Neuronal stem cell (in vitro differentiated cells): ENCODE measurements at regions not wholly inside any gene's neighbourhood (a gene's known extent, or its start where the extent isn't known, plus 50 kb on each side); places are given as distances from the start of the nearest gene placed in this dataset.

ENCODE experiments used
- DNase-seq: peaks from one replicate; pipeline ENCODE4 v3.0.0-alpha.2; 2013; ENCODE audit warnings: low spot score
- H2AFZ ChIP-seq: one replicate; pipeline ENCODE4 v1.6.1; 2013; ENCODE audit warnings: mild to moderate bottlenecking, low read length, inconsistent platforms
- H2AK5ac ChIP-seq: 2 replicates; pipeline ENCODE4 v1.6.1; 2013; ENCODE audit warnings: low read depth, mild to moderate bottlenecking, inconsistent platforms, low read length, moderate library complexity, mixed read lengths
- H2BK120ac ChIP-seq: 2 replicates; pipeline ENCODE4 v1.6.1; 2013; ENCODE audit warnings: low read depth, mild to moderate bottlenecking, inconsistent platforms, low read length, moderate library complexity, mixed read lengths
- H2BK12ac ChIP-seq: one replicate; pipeline ENCODE4 v1.6.1; 2013; ENCODE audit warnings: low read length, inconsistent platforms
- H2BK15ac ChIP-seq: 2 replicates; pipeline ENCODE4 v1.6.1; 2013; ENCODE audit warnings: mild to moderate bottlenecking, low read length, inconsistent platforms, mixed read lengths
- H2BK5ac ChIP-seq: one replicate; pipeline ENCODE4 v1.6.1; 2013; ENCODE audit warnings: inconsistent platforms, mild to moderate bottlenecking, low read length, moderate library complexity
- H3K14ac ChIP-seq: one replicate; pipeline ENCODE4 v1.6.1; 2013; ENCODE audit warnings: low read length, inconsistent platforms
- H3K18ac ChIP-seq: 2 replicates; pipeline ENCODE4 v1.6.1; 2013; ENCODE audit warnings: low read length, inconsistent platforms
- H3K23ac ChIP-seq: 2 replicates; pipeline ENCODE4 v1.6.1; 2013; ENCODE audit warnings: low read depth, mild to moderate bottlenecking, mixed read lengths, low read length, inconsistent platforms; ENCODE audit not compliant: poor library complexity
- H3K27ac ChIP-seq: replicated peaks from 3 replicates; pipeline ENCODE4 v1.5.1; 2013; ENCODE audit warnings: low read length, inconsistent platforms
- H3K27me3 ChIP-seq, 3 experiments: 2 replicates each; pipeline ENCODE4 v1.6.1; 2013; ENCODE audit warnings: low read length in 3 of 3, mild to moderate bottlenecking in 2 of 3, inconsistent platforms in 1 of 3, low read depth in 1 of 3, mixed read lengths in 1 of 3, moderate library complexity in 1 of 3; ENCODE audit not compliant: control insufficient read depth in 3 of 3, insufficient read depth in 3 of 3
- H3K36me3 ChIP-seq, 2 donors: replicated peaks in 1 of 2; 2 replicates each; pipeline ENCODE4 v1.6.1; 2013; ENCODE audit warnings: low read length in 2 of 2; ENCODE audit not compliant: control insufficient read depth in 2 of 2, insufficient read depth in 2 of 2
- H3K4ac ChIP-seq: 2 replicates; pipeline ENCODE4 v1.6.1; 2013; ENCODE audit warnings: inconsistent platforms, mild to moderate bottlenecking, low read length, moderate library complexity
- H3K4me1 ChIP-seq, 2 donors: 1 replicate in 1 of 2; 2 replicates in 1 of 2; pipeline ENCODE4 v1.6.1; 2013; ENCODE audit warnings: low read length in 2 of 2, low read depth in 1 of 2; ENCODE audit not compliant: control insufficient read depth in 2 of 2, insufficient read depth in 1 of 2
- H3K4me2 ChIP-seq: one replicate; pipeline ENCODE4 v1.6.1; 2013; ENCODE audit warnings: mild to moderate bottlenecking, low read length, inconsistent platforms; ENCODE audit not compliant: insufficient read depth, poor library complexity, severe bottlenecking
- H3K4me3 ChIP-seq, 2 donors: 2 replicates each; pipeline ENCODE4 v1.5.1; 2013; ENCODE audit warnings: low read length in 2 of 2, mild to moderate bottlenecking in 2 of 2, inconsistent platforms in 1 of 2, moderate library complexity in 1 of 2
- H3K79me1 ChIP-seq: one replicate; pipeline ENCODE4 v1.6.1; 2013; ENCODE audit warnings: low read depth, mild to moderate bottlenecking, inconsistent platforms, low read length, moderate library complexity
- H3K9ac ChIP-seq: one replicate; pipeline ENCODE4 v1.6.1; 2013; ENCODE audit warnings: mild to moderate bottlenecking, low read depth, low read length, inconsistent platforms; ENCODE audit not compliant: poor library complexity
- H3K9me3 ChIP-seq, 2 donors: replicated peaks in 1 of 2; 2 replicates each; pipeline versions ENCODE3 to v1.6.1; 2013; ENCODE audit warnings: low read length in 2 of 2, mild to moderate bottlenecking in 2 of 2, inconsistent platforms in 1 of 2, low read depth in 1 of 2, mixed read lengths in 1 of 2, moderate library complexity in 1 of 2; ENCODE audit not compliant: control insufficient read depth in 2 of 2, insufficient read depth in 1 of 2
- H4K8ac ChIP-seq: one replicate; pipeline ENCODE4 v1.6.1; 2013; ENCODE audit warnings: low read depth, mild to moderate bottlenecking, inconsistent platforms, low read length, moderate library complexity
- H4K91ac ChIP-seq: one replicate; pipeline ENCODE4 v1.6.1; 2013; ENCODE audit warnings: low read length, low read depth, mild to moderate bottlenecking, inconsistent platforms; ENCODE audit not compliant: poor library complexity
- WGBS, 2 donors: extraction: QIAGEN DNeasy Blood & Tissue Kit; methylation state at CpG; one replicate each; pipeline ENCODE4 v1.1.7; 2013; ENCODE audit warnings: missing lambda C conversion rate in 2 of 2, mixed read lengths in 1 of 2; ENCODE audit not compliant: insufficient read length in 2 of 2, insufficient replicate concordance in 1 of 2; ENCODE audit errors: extremely low coverage in 2 of 2; 5-methylcytosine and 5-hydroxymethylcytosine counted together

DNA sequence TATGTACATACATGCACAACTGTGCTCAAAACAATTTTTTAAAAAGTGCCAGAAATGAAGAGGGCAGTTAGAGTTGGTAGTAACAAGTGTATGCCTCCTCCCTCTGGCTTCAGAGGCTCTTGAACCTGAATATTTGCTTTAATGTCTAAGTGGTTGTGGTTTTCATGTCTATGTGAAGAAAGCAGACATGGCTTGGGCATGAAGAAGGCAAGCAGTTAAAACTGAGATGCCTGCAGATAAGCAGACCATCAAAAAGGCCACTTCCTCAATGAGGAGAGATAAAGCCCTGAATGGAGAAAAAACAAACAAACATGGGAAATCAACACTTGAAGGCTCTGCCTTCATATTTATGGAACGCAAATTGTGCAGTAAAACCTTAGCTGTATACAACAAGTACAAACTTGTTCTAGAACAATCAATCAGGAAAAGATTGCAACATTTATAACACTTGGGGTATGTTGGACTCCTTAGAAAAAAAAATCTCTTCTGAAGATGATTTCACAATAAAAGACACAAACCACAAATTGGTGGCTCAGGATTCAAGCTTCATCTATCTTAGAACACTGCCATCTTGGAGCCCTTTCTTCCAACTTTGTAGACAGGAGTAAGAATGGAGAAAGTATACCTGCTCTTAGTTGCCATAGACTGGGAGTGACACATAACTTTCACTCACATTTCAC lies 52.7 kb upstream of the PLA2G4A start:
- H3K4me3 ChIP-seq = no peak overlapping the region
- no peak for DNase-seq
- no peak overlapping the region for H4K91ac ChIP-seq
- no peaks in the 10 kb centered on the region for H3K27me3 ChIP-seq
- no peak overlapping the region for H2AK5ac ChIP-seq
- no peak overlapping the region for H2BK5ac ChIP-seq
- H3K79me1 ChIP-seq = no peaks in the 10 kb centered on the region
- H3K4ac ChIP-seq = no peak overlapping the region
- no peak overlapping the region for H2BK120ac ChIP-seq
- H3K14ac ChIP-seq = no peak overlapping the region
- H3K27ac ChIP-seq = no peak overlapping the region
- H3K9ac ChIP-seq = no peak overlapping the region
- H3K23ac ChIP-seq = no peak overlapping the region
- H3K9me3 ChIP-seq = no peaks in the 10 kb centered on the region
- H3K4me1 ChIP-seq = no peaks in the 10 kb centered on the region
- H3K36me3 ChIP-seq = no peaks in the 10 kb centered on the region
- H3K4me2 ChIP-seq = no peak overlapping the region
- no peak overlapping the region for H2BK12ac ChIP-seq
- no peak overlapping the region for H2AFZ ChIP-seq
- no peak overlapping the region for H2BK15ac ChIP-seq
- H3K18ac ChIP-seq = no peak overlapping the region
- no peak overlapping the region for H4K8ac ChIP-seq
- no CpG with 5 or more reads among the region's 1 CpG for WGBS, 2 donors

DNA sequence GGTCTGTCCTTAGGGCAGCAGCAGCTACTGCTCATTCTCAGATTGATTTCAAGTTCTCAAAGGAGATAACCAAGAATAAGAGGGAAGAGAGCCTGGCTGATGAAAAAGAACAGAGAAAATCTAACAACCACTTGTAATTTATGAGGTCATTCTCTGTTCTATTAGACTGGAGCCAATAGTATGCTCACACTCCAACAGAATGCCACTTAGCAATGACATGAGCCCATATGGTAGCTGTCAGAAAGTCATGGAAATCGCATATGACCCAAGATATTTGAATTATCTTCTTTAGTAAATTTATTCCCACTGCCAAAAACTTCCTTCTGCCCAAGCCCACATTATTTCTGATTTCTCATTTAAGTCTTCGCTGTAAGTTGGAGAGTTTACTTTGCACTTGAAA lies 53.7 kb upstream of the PLA2G4A start:
- Histone ChIP-seq H2AK5ac (no peak overlapping the region), H2AFZ (no peak overlapping the region), H3K79me1 (no peaks in the 10 kb centered on the region), H3K4me1 (no peaks in the 10 kb centered on the region), H3K27me3 (no peaks in the 10 kb centered on the region), H2BK12ac (no peak overlapping the region), H3K4me3 (no peak overlapping the region), H2BK5ac (no peak overlapping the region), H3K14ac (no peak overlapping the region), H3K36me3 (no peaks in the 10 kb centered on the region), H3K23ac (no peak overlapping the region), H2BK15ac (no peak overlapping the region), H2BK120ac (no peak overlapping the region), H3K9me3 (no peaks in the 10 kb centered on the region), H3K4ac (no peak overlapping the region), H3K4me2 (no peak overlapping the region), H3K18ac (no peak overlapping the region), H3K9ac (no peak overlapping the region), H4K8ac (no peak overlapping the region), H3K27ac (no peak overlapping the region), H4K91ac (no peak overlapping the region)
- no peak for DNase-seq
- WGBS, 2 donors = no CpG with 5 or more reads among the region's 2 CpGs

DNA sequence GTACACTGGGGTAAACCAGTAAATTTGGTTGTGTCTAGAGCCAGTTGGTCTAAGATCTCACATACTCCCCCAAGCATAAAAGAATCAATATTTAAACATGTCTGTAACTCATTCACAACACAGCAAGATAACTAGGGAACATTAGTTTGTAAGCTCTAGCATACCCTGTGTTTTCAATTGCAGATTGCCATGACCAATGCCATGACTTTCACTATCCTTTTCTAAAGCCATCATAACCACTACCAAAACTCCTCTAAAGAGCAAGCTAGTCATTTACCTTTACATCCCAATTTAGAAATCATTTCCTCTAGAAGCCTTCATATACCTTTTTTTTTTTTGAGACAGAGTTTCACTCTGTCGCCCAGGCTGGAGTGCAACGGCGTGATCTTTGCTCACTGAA lies 56.5 kb upstream of the PLA2G4A start:
- Histone ChIP-seq H3K4ac (no peak overlapping the region), H2BK15ac (no peak overlapping the region), H3K9ac (no peak overlapping the region), H3K27ac (no peak overlapping the region), H3K18ac (no peak overlapping the region), H3K36me3 (no peaks in the 10 kb centered on the region), H2BK120ac (no peak overlapping the region), H3K23ac (no peak overlapping the region), H3K4me3 (no peak overlapping the region), H3K27me3 (no peaks in the 10 kb centered on the region), H3K4me2 (no peak overlapping the region), H2AFZ (no peak overlapping the region), H3K79me1 (no peaks in the 10 kb centered on the region), H2AK5ac (no peak overlapping the region), H3K9me3 (no peaks in the 10 kb centered on the region), H4K91ac (no peak overlapping the region), H3K4me1 (no peaks in the 10 kb centered on the region), H2BK12ac (no peak overlapping the region), H3K14ac (no peak overlapping the region), H4K8ac (no peak overlapping the region), H2BK5ac (no peak overlapping the region)
- WGBS, 2 donors = no CpG with 5 or more reads among the region's 3 CpGs
- no peak for DNase-seq

DNA sequence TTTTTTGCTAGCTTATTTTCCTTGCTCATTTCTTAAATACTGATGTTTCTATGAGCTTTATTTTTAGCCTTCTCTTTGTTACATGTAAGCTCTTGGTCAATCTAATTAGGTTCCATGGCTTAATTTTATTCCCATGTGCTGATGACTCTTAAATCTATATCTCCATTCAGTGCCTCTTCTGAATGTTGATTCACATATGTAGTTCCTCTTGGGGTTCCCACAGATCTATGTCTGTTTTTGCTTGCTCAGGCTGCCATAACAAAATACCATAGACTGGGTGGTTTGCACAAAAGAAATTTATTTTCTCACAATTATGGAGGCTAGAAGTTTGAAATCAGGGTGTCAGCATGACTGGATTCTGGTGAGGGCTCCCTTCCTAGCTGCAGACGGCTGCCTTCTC lies 58.3 kb upstream of the PLA2G4A start:
- no peak for DNase-seq
- Histone ChIP-seq H2BK120ac (no peak overlapping the region), H3K4ac (no peak overlapping the region), H3K14ac (no peak overlapping the region), H3K27me3 (no peaks in the 10 kb centered on the region), H3K27ac (no peak overlapping the region), H2BK15ac (no peak overlapping the region), H3K4me2 (no peak overlapping the region), H2AFZ (no peak overlapping the region), H3K4me3 (no peak overlapping the region), H3K18ac (no peak overlapping the region), H2AK5ac (no peak overlapping the region), H4K8ac (no peak overlapping the region), H3K9ac (no peak overlapping the region), H2BK12ac (no peak overlapping the region), H3K36me3 (no peaks in the 10 kb centered on the region), H2BK5ac (no peak overlapping the region), H3K23ac (no peak overlapping the region), H4K91ac (no peak overlapping the region), H3K9me3 (no peaks in the 10 kb centered on the region), H3K4me1 (no peaks in the 10 kb centered on the region), H3K79me1 (no peaks in the 10 kb centered on the region)
- WGBS, 2 donors = no CpG with 5 or more reads among the region's 1 CpG
